ENCODE measurements at regions not wholly inside any gene's neighbourhood (a gene's known extent, or its start where the extent isn't known, plus 50 kb on each side); places are given as distances from the start of the nearest gene placed in this dataset.

DNA sequence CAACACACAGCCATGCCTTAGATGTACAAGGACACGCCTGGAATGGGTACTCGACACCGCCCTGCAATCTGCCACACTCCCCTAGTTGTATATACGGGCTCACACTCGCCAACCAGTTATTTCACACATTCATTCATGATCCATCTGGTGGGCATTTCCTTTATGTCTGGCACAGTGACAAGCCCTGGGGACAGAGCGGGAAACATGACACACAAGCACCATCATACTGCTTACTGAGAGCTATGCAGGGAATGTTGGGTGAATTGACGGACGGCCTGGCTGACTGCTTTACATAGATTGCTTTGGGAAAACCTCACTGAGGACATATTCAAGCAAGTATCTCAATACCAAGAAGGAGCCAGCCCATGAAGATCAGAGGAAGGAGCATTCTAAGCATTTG is 448.0 kb upstream of the SPRED2 start:
- TF ChIP-seq, protein P1, sequence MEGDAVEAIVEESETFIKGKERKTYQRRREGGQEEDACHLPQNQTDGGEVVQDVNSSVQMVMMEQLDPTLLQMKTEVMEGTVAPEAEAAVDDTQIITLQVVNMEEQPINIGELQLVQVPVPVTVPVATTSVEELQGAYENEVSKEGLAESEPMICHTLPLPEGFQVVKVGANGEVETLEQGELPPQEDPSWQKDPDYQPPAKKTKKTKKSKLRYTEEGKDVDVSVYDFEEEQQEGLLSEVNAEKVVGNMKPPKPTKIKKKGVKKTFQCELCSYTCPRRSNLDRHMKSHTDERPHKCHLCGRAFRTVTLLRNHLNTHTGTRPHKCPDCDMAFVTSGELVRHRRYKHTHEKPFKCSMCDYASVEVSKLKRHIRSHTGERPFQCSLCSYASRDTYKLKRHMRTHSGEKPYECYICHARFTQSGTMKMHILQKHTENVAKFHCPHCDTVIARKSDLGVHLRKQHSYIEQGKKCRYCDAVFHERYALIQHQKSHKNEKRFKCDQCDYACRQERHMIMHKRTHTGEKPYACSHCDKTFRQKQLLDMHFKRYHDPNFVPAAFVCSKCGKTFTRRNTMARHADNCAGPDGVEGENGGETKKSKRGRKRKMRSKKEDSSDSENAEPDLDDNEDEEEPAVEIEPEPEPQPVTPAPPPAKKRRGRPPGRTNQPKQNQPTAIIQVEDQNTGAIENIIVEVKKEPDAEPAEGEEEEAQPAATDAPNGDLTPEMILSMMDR (IDR thresholded peaks at IDR 0.05), result no peak
- TF ChIP-seq SP1 (CRISPR knock-in tag; conservative IDR thresholded peaks at IDR 0.05) (no peak), NR1H2 (CRISPR knock-in tag; IDR thresholded peaks at IDR 0.05) (no peak), NFYB (CRISPR knock-in tag; conservative IDR thresholded peaks at IDR 0.05; ENCODE audit: low read depth) (no peak)
- TF ChIP-seq, protein P2, sequence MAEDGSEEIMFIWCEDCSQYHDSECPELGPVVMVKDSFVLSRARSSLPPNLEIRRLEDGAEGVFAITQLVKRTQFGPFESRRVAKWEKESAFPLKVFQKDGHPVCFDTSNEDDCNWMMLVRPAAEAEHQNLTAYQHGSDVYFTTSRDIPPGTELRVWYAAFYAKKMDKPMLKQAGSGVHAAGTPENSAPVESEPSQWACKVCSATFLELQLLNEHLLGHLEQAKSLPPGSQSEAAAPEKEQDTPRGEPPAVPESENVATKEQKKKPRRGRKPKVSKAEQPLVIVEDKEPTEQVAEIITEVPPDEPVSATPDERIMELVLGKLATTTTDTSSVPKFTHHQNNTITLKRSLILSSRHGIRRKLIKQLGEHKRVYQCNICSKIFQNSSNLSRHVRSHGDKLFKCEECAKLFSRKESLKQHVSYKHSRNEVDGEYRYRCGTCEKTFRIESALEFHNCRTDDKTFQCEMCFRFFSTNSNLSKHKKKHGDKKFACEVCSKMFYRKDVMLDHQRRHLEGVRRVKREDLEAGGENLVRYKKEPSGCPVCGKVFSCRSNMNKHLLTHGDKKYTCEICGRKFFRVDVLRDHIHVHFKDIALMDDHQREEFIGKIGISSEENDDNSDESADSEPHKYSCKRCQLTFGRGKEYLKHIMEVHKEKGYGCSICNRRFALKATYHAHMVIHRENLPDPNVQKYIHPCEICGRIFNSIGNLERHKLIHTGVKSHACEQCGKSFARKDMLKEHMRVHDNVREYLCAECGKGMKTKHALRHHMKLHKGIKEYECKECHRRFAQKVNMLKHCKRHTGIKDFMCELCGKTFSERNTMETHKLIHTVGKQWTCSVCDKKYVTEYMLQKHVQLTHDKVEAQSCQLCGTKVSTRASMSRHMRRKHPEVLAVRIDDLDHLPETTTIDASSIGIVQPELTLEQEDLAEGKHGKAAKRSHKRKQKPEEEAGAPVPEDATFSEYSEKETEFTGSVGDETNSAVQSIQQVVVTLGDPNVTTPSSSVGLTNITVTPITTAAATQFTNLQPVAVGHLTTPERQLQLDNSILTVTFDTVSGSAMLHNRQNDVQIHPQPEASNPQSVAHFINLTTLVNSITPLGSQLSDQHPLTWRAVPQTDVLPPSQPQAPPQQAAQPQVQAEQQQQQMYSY (CRISPR knock-in tag; IDR thresholded peaks at IDR 0.05), result no peak
- TF ChIP-seq, protein P3, sequence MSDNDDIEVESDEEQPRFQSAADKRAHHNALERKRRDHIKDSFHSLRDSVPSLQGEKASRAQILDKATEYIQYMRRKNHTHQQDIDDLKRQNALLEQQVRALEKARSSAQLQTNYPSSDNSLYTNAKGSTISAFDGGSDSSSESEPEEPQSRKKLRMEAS (CRISPR knock-in tag; IDR thresholded peaks at IDR 0.05), result no peak
- TF ChIP-seq, protein P4, sequence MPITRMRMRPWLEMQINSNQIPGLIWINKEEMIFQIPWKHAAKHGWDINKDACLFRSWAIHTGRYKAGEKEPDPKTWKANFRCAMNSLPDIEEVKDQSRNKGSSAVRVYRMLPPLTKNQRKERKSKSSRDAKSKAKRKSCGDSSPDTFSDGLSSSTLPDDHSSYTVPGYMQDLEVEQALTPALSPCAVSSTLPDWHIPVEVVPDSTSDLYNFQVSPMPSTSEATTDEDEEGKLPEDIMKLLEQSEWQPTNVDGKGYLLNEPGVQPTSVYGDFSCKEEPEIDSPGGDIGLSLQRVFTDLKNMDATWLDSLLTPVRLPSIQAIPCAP (CRISPR knock-in tag; IDR thresholded peaks at IDR 0.05), result no peak
- TF ChIP-seq, protein P5, sequence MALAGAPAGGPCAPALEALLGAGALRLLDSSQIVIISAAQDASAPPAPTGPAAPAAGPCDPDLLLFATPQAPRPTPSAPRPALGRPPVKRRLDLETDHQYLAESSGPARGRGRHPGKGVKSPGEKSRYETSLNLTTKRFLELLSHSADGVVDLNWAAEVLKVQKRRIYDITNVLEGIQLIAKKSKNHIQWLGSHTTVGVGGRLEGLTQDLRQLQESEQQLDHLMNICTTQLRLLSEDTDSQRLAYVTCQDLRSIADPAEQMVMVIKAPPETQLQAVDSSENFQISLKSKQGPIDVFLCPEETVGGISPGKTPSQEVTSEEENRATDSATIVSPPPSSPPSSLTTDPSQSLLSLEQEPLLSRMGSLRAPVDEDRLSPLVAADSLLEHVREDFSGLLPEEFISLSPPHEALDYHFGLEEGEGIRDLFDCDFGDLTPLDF (CRISPR knock-in tag; IDR thresholded peaks at IDR 0.05), result no peak

Data from WTC11 (cell line).